Hepatocyte (in vitro differentiated cells): ENCODE measurements at regions not wholly inside any gene's neighbourhood (a gene's known extent, or its start where the extent isn't known, plus 50 kb on each side); places are given as distances from the start of the nearest gene placed in this dataset.

Experiments used
- DNase-seq: peaks from one replicate; pipeline ENCODE4 v3.0.0-alpha.2; 2016; ENCODE audit warnings: low spot score
- H2AFZ ChIP-seq: fragments of 200-600 bp; sonication (generic); 2 replicates; pipeline ENCODE4 v1.6.0; 2016; ENCODE audit warnings: antibody characterized with exemption, mild to moderate bottlenecking
- H3K27ac ChIP-seq: fragments of 200-600 bp; sonication (generic); 2 replicates; pipeline ENCODE4 v1.5.1; 2016; ENCODE audit warnings: mild to moderate bottlenecking
- H3K27me3 ChIP-seq: fragments of 200-600 bp; sonication (generic); 2 replicates; pipeline ENCODE4 v1.6.1; 2016
- H3K36me3 ChIP-seq: fragments of 200-600 bp; sonication (generic); replicated peaks from 2 replicates; pipeline ENCODE4 v1.5.1; 2016; ENCODE audit warnings: low read depth; ENCODE audit not compliant: insufficient read depth
- H3K4me1 ChIP-seq: fragments of 200-600 bp; sonication (generic); 2 replicates; pipeline ENCODE4 v1.5.1; 2016; ENCODE audit warnings: mild to moderate bottlenecking, moderate library complexity; ENCODE audit not compliant: insufficient read depth
- H3K4me2 ChIP-seq: fragments of 200-600 bp; sonication (generic); 2 replicates; pipeline ENCODE4 v1.6.0; 2016
- H3K4me3 ChIP-seq: fragments of 200-600 bp; sonication (generic); 2 replicates; pipeline ENCODE4 v1.5.1; 2016; ENCODE audit warnings: mild to moderate bottlenecking
- H3K79me2 ChIP-seq: fragments of 200-600 bp; sonication (generic); 2 replicates; pipeline ENCODE4 v1.6.0; 2017; ENCODE audit warnings: mild to moderate bottlenecking
- H3K9me2 ChIP-seq: fragments of 200-600 bp; sonication (generic); replicated peaks from 2 replicates; pipeline ENCODE4 v1.6.0; 2017; ENCODE audit warnings: mild to moderate bottlenecking; ENCODE audit not compliant: insufficient read depth
- H3K9me3 ChIP-seq: fragments of 200-600 bp; sonication (generic); 2 replicates; pipeline ENCODE4 v1.5.1; 2016; ENCODE audit warnings: low read depth, mild to moderate bottlenecking
- H4K20me1 ChIP-seq: fragments of 200-600 bp; sonication (generic); 2 replicates; pipeline ENCODE4 v1.6.0; 2016; ENCODE audit warnings: mild to moderate bottlenecking; ENCODE audit not compliant: insufficient read depth, poor library complexity, severe bottlenecking
- EZH2 ChIP-seq: fragments of 200-600 bp; sonication (generic); IDR thresholded peaks from 2 replicates; pipeline ENCODE4 v1.6.1; 2016; ENCODE audit warnings: antibody characterized with exemption, mild to moderate bottlenecking, borderline replicate concordance
- EZH2phosphoT487 ChIP-seq: fragments of 200-600 bp; sonication (generic); IDR thresholded peaks from one replicate; pipeline ENCODE4 v1.6.1; 2018; ENCODE audit warnings: antibody characterized with exemption, mild to moderate bottlenecking, low read depth, moderate library complexity; ENCODE audit not compliant: unreplicated experiment, severe bottlenecking
- WGBS: methylation state at CpG from one replicate; pipeline ENCODE4 v1.1.6; 2016; ENCODE audit warnings: low lambda C conversion rate; ENCODE audit errors: missing lambda C conversion rate; 5-methylcytosine and 5-hydroxymethylcytosine counted together
- TF ChIP-seq, protein P1 (sequence below): fragments of 200-600 bp; sonication (generic); IDR thresholded peaks from 2 replicates; pipeline ENCODE4 v1.5.1; 2016; ENCODE audit warnings: antibody characterized with exemption, mild to moderate bottlenecking; ENCODE audit not compliant: poor library complexity

DNA sequence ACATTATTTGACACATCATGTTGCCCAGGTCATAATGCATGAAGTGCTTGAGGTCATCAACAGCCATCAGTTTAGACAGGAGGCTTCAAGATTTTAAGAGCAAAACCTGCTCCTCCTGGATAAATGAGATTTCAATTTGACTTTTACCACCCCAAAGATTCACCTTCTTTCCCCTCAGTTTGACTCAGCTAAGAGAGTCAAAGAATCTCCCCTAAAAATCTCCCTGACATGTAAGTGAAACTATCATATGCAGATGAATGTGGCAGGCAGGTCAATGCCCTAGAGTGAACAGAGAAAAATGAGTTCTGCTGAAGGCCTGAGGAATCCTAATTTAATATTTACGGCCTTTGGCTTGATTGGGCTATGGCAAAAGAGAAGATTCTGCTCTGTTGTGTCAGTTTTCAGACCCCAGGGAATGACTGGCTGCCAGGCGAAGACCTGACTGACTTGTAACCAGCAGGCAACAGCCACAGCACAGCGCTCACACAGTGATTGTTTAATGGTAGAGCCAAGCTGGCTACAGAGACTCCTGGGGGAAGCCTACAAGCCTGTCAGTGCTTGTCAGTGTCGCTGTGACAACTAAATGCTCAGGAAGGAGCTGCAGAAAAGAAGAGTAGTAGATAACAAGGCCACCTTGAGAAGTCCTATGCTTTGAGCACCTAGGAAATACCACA lies 491.2 kb upstream of the LRRC4C start:
- 87% methylated on average over 4 of the region's 4 CpGs for WGBS
- Histone ChIP-seq H3K9me3 (no peaks in the 10 kb centered on the region), H3K4me3 (no peak overlapping the region), H3K27me3 (no peaks in the 10 kb centered on the region), H2AFZ (no peak overlapping the region), H3K27ac (no peak overlapping the region), H3K9me2 (no peaks in the 10 kb centered on the region), H3K4me2 (no peak overlapping the region), H3K36me3 (no peaks in the 10 kb centered on the region), H3K4me1 (no peaks in the 10 kb centered on the region), H4K20me1 (no peaks in the 10 kb centered on the region), H3K79me2 (no peaks in the 10 kb centered on the region)
- TF ChIP-seq EZH2 (no peak), EZH2phosphoT487 (no peak)
- TF ChIP-seq, protein P1, sequence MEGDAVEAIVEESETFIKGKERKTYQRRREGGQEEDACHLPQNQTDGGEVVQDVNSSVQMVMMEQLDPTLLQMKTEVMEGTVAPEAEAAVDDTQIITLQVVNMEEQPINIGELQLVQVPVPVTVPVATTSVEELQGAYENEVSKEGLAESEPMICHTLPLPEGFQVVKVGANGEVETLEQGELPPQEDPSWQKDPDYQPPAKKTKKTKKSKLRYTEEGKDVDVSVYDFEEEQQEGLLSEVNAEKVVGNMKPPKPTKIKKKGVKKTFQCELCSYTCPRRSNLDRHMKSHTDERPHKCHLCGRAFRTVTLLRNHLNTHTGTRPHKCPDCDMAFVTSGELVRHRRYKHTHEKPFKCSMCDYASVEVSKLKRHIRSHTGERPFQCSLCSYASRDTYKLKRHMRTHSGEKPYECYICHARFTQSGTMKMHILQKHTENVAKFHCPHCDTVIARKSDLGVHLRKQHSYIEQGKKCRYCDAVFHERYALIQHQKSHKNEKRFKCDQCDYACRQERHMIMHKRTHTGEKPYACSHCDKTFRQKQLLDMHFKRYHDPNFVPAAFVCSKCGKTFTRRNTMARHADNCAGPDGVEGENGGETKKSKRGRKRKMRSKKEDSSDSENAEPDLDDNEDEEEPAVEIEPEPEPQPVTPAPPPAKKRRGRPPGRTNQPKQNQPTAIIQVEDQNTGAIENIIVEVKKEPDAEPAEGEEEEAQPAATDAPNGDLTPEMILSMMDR = no peak
- no peak for DNase-seq

DNA sequence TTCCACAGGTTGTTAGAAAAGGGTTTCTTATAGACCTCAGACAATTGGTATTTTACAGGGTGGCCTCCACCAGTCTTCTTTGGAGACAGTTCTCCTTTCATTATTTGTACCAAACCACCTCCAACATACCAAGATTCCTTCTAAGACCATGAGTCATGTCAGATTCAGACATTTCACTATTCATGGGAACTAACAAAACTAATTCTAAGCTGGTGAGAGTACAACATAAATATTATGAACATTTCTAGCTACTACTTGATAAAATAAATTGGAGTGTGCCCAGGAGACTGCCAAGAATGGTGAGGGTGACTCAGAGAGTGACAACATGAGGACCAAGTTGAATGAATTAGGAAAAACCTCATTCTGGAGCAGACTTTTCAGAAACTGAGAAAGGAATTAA lies 494.6 kb upstream of the LRRC4C start:
- Histone ChIP-seq H3K9me3 (no peaks in the 10 kb centered on the region), H4K20me1 (no peaks in the 10 kb centered on the region), H3K27ac (no peak overlapping the region), H2AFZ (no peak overlapping the region), H3K36me3 (no peaks in the 10 kb centered on the region), H3K4me1 (no peaks in the 10 kb centered on the region), H3K9me2 (no peaks in the 10 kb centered on the region), H3K27me3 (no peaks in the 10 kb centered on the region), H3K4me2 (no peak overlapping the region), H3K4me3 (no peak overlapping the region), H3K79me2 (no peaks in the 10 kb centered on the region)
- no peak for DNase-seq
- TF ChIP-seq EZH2phosphoT487 (no peak), EZH2 (no peak)
- TF ChIP-seq, protein P1 = no peak

DNA sequence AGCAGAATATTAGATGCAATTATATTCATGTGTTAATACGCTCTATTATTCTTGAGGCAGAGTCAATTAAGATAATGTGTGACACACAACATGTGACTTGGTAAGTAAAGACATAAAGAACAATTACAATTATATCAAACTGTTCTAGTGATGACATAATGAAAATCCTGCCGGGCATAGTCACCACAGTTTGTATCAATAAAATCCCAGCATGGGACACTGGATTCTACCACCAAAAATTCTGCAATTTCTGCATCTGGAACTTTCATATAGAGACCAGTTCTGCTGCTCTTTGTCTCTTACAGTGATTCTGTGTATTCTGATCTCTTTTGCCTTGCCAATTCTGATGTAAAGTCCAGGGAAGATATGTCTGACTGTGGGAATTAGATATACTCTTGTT lies 495.6 kb upstream of the LRRC4C start:
- Histone ChIP-seq H3K27me3 (no peaks in the 10 kb centered on the region), H3K36me3 (no peaks in the 10 kb centered on the region), H4K20me1 (no peaks in the 10 kb centered on the region), H2AFZ (no peak overlapping the region), H3K9me3 (no peaks in the 10 kb centered on the region), H3K9me2 (no peaks in the 10 kb centered on the region), H3K4me1 (no peaks in the 10 kb centered on the region), H3K4me2 (no peak overlapping the region), H3K79me2 (no peaks in the 10 kb centered on the region), H3K27ac (no peak overlapping the region), H3K4me3 (no peak overlapping the region)
- TF ChIP-seq, protein P1 = no peak
- DNase-seq = no peak
- WGBS = 93% methylated on average over 2 of the region's 2 CpGs
